ENCODE measurements at regions not wholly inside any gene's neighbourhood (a gene's known extent, or its start where the extent isn't known, plus 50 kb on each side); places are given as distances from the start of the nearest gene placed in this dataset.

- no peaks in the 10 kb centered on the region for H3K9me3 Mint-ChIP-seq (ENCODE audit: low read depth)
- CTCF ChIA-PET = no interaction called here
Observed at GRCh38 chr15:36218322-36218721, 361.1 kb upstream of the CDIN1 start.

GRCh38 chr15:36218991-36219390, 360.4 kb upstream of the CDIN1 start:
- H3K27me3 Mint-ChIP-seq = no peaks in the 10 kb centered on the region
- DNase-seq (no peak), ATAC-seq (no peak)
- H3K4me3 Mint-ChIP-seq = no peak overlapping the region
- H3K9me3 Mint-ChIP-seq (ENCODE audit: low read depth) = no peaks in the 10 kb centered on the region
- H3K4me1 Mint-ChIP-seq = no peaks in the 10 kb centered on the region
- H3K36me3 Mint-ChIP-seq = no peaks in the 10 kb centered on the region
- H3K27ac Mint-ChIP-seq = no peak overlapping the region
- CTCF ChIA-PET = no interaction called here

More at GRCh38 chr15:36218322-36218721, 361.1 kb upstream of the CDIN1 start:
- ATAC-seq = no peak
- no peak for DNase-seq
- Mint-ChIP-seq H3K27me3 (no peaks in the 10 kb centered on the region), H3K36me3 (no peaks in the 10 kb centered on the region), H3K4me1 (no peaks in the 10 kb centered on the region), H3K4me3 (no peak overlapping the region), H3K27ac (no peak overlapping the region)

- Mint-ChIP-seq H3K4me1 (no peaks in the 10 kb centered on the region), H3K27ac (no peak overlapping the region), H3K27me3 (no peaks in the 10 kb centered on the region), H3K4me3 (no peak overlapping the region), H3K36me3 (no peaks in the 10 kb centered on the region), H3K9me3 (ENCODE audit: low read depth) (no peaks in the 10 kb centered on the region)
- no peak for ATAC-seq
- DNase-seq = no peak
- CTCF ChIA-PET = no interaction called here
Observed at GRCh38 chr15:36221992-36222391, 357.4 kb upstream of the CDIN1 start.

- Mint-ChIP-seq H3K36me3 (no peaks in the 10 kb centered on the region), H3K9me3 (ENCODE audit: low read depth) (no peaks in the 10 kb centered on the region), H3K27me3 (no peaks in the 10 kb centered on the region), H3K4me3 (no peak overlapping the region), H3K4me1 (no peaks in the 10 kb centered on the region), H3K27ac (no peak overlapping the region)
- CTCF ChIA-PET = no interaction called here
- ATAC-seq (no peak), DNase-seq (no peak)
Observed at GRCh38 chr15:36230776-36231175, 348.6 kb upstream of the CDIN1 start.

GRCh38 chr15:36232491-36232890, 346.9 kb upstream of the CDIN1 start:
- CTCF ChIA-PET = no interaction called here
- DNase-seq (no peak), ATAC-seq (no peak)
- Mint-ChIP-seq H3K36me3 (no peaks in the 10 kb centered on the region), H3K9me3 (ENCODE audit: low read depth) (no peaks in the 10 kb centered on the region), H3K4me3 (no peak overlapping the region), H3K4me1 (no peaks in the 10 kb centered on the region), H3K27ac (no peak overlapping the region), H3K27me3 (no peaks in the 10 kb centered on the region)

GRCh38 chr15:36234743-36235142, 344.7 kb upstream of the CDIN1 start:
- DNase-seq (no peak), ATAC-seq (no peak)
- Mint-ChIP-seq H3K9me3 (ENCODE audit: low read depth) (no peaks in the 10 kb centered on the region), H3K4me1 (no peaks in the 10 kb centered on the region), H3K4me3 (no peak overlapping the region), H3K27me3 (no peaks in the 10 kb centered on the region), H3K27ac (no peak overlapping the region), H3K36me3 (no peaks in the 10 kb centered on the region)
- CTCF ChIA-PET = no interaction called here

- CTCF ChIA-PET = no interaction called here
- ATAC-seq = no peak
Observed at GRCh38 chr15:36235173-36235572, 344.3 kb upstream of the CDIN1 start.

GRCh38 chr15:36239509-36239908, 339.9 kb upstream of the CDIN1 start:
- DNase-seq (no peak), ATAC-seq (no peak)
- Mint-ChIP-seq H3K27me3 (no peaks in the 10 kb centered on the region), H3K4me1 (no peaks in the 10 kb centered on the region), H3K9me3 (ENCODE audit: low read depth) (peaks cover 4% of the 10 kb centered on the region), H3K36me3 (no peaks in the 10 kb centered on the region), H3K4me3 (no peak overlapping the region), H3K27ac (no peak overlapping the region)
- CTCF ChIA-PET = no interaction called here

More at GRCh38 chr15:36235173-36235572, 344.3 kb upstream of the CDIN1 start:
- Mint-ChIP-seq H3K27ac (no peak overlapping the region), H3K4me1 (no peaks in the 10 kb centered on the region), H3K36me3 (no peaks in the 10 kb centered on the region), H3K4me3 (no peak overlapping the region), H3K9me3 (ENCODE audit: low read depth) (no peaks in the 10 kb centered on the region), H3K27me3 (no peaks in the 10 kb centered on the region)
- DNase-seq = no peak

GRCh38 chr15:36251450-36251849, 328.0 kb upstream of the CDIN1 start:
- no peaks in the 10 kb centered on the region for H3K4me1 Mint-ChIP-seq
- CTCF ChIA-PET = no interaction called here
- H3K27ac Mint-ChIP-seq = no peak overlapping the region
- no peaks in the 10 kb centered on the region for H3K9me3 Mint-ChIP-seq (ENCODE audit: low read depth)
- DNase-seq (no peak), ATAC-seq (no peak)
- H3K27me3 Mint-ChIP-seq = no peaks in the 10 kb centered on the region
- H3K36me3 Mint-ChIP-seq = no peaks in the 10 kb centered on the region
- no peak overlapping the region for H3K4me3 Mint-ChIP-seq

GRCh38 chr15:36252146-36252711, 327.2 kb upstream of the CDIN1 start:
- Mint-ChIP-seq H3K36me3 (no peaks in the 10 kb centered on the region), H3K27ac (no peak overlapping the region), H3K4me3 (no peak overlapping the region), H3K27me3 (no peaks in the 10 kb centered on the region), H3K4me1 (no peaks in the 10 kb centered on the region), H3K9me3 (ENCODE audit: low read depth) (no peaks in the 10 kb centered on the region)
- CTCF ChIA-PET = no interaction called here
- no peak for DNase-seq
- ATAC-seq = no peak

- Mint-ChIP-seq H3K27ac (no peak overlapping the region), H3K4me3 (no peak overlapping the region)
- CTCF ChIA-PET = no interaction called here
Observed at GRCh38 chr15:36254426-36254825, 325.0 kb upstream of the CDIN1 start.

GRCh38 chr15:36256404-36256807, 323.0 kb upstream of the CDIN1 start:
- H3K9me3 Mint-ChIP-seq (ENCODE audit: low read depth) = no peaks in the 10 kb centered on the region
- no peaks in the 10 kb centered on the region for H3K27me3 Mint-ChIP-seq
- H3K36me3 Mint-ChIP-seq = no peaks in the 10 kb centered on the region
- H3K4me3 Mint-ChIP-seq = no peak overlapping the region
- CTCF ChIA-PET = no interaction called here
- no peaks in the 10 kb centered on the region for H3K4me1 Mint-ChIP-seq
- no peak for ATAC-seq
- H3K27ac Mint-ChIP-seq = no peak overlapping the region
- DNase-seq = no peak

More at GRCh38 chr15:36254426-36254825, 325.0 kb upstream of the CDIN1 start:
- ATAC-seq = no peak
- Mint-ChIP-seq H3K9me3 (ENCODE audit: low read depth) (no peaks in the 10 kb centered on the region), H3K27me3 (no peaks in the 10 kb centered on the region), H3K4me1 (no peaks in the 10 kb centered on the region), H3K36me3 (no peaks in the 10 kb centered on the region)
- no peak for DNase-seq

- Mint-ChIP-seq H3K36me3 (no peaks in the 10 kb centered on the region), H3K4me3 (no peak overlapping the region), H3K27ac (no peak overlapping the region), H3K27me3 (no peaks in the 10 kb centered on the region), H3K4me1 (no peaks in the 10 kb centered on the region), H3K9me3 (ENCODE audit: low read depth) (peaks cover 2% of the 10 kb centered on the region)
- CTCF ChIA-PET = no interaction called here
- ATAC-seq = no peak
- no peak for DNase-seq
Observed at GRCh38 chr15:36263666-36264065, 315.8 kb upstream of the CDIN1 start.

- CTCF ChIA-PET = no interaction called here
- Mint-ChIP-seq H3K4me3 (no peak overlapping the region), H3K27ac (no peak overlapping the region), H3K27me3 (no peaks in the 10 kb centered on the region), H3K9me3 (ENCODE audit: low read depth) (peaks cover 2% of the 10 kb centered on the region), H3K36me3 (no peaks in the 10 kb centered on the region), H3K4me1 (no peaks in the 10 kb centered on the region)
- DNase-seq (no peak), ATAC-seq (no peak)
Observed at GRCh38 chr15:36265422-36265821, 314.0 kb upstream of the CDIN1 start.

GRCh38 chr15:36271048-36271447, 308.4 kb upstream of the CDIN1 start:
- peaks cover 2% of the 10 kb centered on the region for H3K9me3 Mint-ChIP-seq (ENCODE audit: low read depth)
- H3K4me3 Mint-ChIP-seq = no peak overlapping the region
- CTCF ChIA-PET = no interaction called here
- ATAC-seq = no peak
- no peaks in the 10 kb centered on the region for H3K36me3 Mint-ChIP-seq
- H3K4me1 Mint-ChIP-seq = no peaks in the 10 kb centered on the region
- no peaks in the 10 kb centered on the region for H3K27me3 Mint-ChIP-seq
- no peak overlapping the region for H3K27ac Mint-ChIP-seq
- no peak for DNase-seq

Measured in activated CD8-positive, alpha-beta memory T cell treated with anti-CD3 and anti-CD28 coated beads, Interleukin-2, amount 10 ng/mL, durations not matched to agents 7 days and 5 days (primary cell).